GM12865 (cell line): ENCODE measurements at regions not wholly inside any gene's neighbourhood (a gene's known extent, or its start where the extent isn't known, plus 50 kb on each side); places are given as distances from the start of the nearest gene placed in this dataset.

Experiments
- DNase-seq: peaks from one replicate; pipeline ENCODE4 v3.0.0; 2010; ENCODE audit warnings: low read depth
- H3K4me3 ChIP-seq: 2 replicates; pipeline ENCODE4 v1.5.1; 2011; ENCODE audit warnings: mild to moderate bottlenecking, low read depth, low read length, control low read depth
- TF ChIP-seq, protein P1 (sequence below): IDR thresholded peaks from 2 replicates; pipeline ENCODE4 v1.5.1; 2011; ENCODE audit warnings: low read length, control low read depth, low read depth, inconsistent platforms; ENCODE audit not compliant: insufficient read depth; ENCODE audit errors: missing control alignments

DNA sequence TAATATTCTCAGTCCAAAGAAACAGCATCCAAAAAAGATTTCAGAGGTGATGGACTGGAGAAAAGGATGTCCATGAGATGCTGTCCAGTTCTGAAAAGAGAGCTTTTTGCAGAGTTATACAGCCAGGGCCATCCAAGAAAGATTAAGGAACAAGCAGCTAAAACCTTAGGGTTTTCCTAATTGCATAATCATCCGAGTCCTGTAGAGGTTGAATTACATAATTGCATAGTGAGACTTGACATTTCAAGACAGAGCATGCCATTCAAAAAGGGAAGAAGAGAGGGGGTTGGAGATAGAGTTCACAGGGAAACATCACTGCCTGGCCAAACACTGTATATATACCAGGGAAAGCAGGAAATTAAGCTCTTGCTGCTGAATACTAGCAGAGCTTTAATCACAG is 1729.2 kb upstream of the WWC1 start:
- TF ChIP-seq, protein P1, sequence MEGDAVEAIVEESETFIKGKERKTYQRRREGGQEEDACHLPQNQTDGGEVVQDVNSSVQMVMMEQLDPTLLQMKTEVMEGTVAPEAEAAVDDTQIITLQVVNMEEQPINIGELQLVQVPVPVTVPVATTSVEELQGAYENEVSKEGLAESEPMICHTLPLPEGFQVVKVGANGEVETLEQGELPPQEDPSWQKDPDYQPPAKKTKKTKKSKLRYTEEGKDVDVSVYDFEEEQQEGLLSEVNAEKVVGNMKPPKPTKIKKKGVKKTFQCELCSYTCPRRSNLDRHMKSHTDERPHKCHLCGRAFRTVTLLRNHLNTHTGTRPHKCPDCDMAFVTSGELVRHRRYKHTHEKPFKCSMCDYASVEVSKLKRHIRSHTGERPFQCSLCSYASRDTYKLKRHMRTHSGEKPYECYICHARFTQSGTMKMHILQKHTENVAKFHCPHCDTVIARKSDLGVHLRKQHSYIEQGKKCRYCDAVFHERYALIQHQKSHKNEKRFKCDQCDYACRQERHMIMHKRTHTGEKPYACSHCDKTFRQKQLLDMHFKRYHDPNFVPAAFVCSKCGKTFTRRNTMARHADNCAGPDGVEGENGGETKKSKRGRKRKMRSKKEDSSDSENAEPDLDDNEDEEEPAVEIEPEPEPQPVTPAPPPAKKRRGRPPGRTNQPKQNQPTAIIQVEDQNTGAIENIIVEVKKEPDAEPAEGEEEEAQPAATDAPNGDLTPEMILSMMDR = no peak

DNA sequence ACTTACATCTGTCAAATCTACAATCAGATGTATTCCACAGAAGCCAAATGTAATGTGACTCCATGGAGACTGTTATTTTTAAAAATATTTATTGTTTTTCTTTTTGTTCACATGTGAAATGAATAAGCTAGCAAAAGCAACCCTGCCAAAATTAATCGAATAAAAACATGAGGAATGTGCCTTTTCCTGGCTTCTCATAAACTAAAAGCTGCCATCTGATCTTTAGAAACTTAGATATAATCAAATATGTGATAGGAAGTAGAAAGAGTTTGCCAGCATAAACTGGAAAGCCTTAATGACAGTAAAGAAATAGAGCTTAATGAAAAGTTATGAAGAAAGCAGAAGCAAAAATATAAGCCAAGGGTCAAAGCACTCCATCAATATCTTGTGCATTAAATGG is 1724.7 kb upstream of the WWC1 start:
- no peak for DNase-seq
- H3K4me3 ChIP-seq = no peak overlapping the region
- TF ChIP-seq, protein P1 = no peak

More for the DNA sequence above, 1729.2 kb upstream of the WWC1 start:
- no peak overlapping the region for H3K4me3 ChIP-seq
- DNase-seq = no peak

DNA sequence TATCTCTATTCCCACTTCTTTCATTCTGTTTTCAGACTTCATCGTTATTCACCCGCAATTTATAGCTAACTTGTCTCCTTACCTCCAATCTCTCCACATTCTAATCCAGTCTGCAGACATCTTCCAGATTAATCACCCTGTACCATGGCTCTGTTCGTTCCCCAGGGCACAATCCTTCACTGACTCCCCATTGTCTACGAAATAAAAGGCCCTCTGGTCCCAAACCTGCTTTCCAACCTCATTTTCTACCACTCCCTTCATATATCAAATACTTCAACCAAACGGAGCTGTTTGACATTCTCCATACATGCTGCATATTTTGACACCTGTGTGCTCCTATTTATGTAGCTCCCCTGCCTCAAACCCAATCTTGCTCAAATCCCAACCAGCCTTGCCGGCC is 1720.6 kb upstream of the WWC1 start:
- TF ChIP-seq, protein P1 = no peak
- DNase-seq = no peak
- no peak overlapping the region for H3K4me3 ChIP-seq

DNA sequence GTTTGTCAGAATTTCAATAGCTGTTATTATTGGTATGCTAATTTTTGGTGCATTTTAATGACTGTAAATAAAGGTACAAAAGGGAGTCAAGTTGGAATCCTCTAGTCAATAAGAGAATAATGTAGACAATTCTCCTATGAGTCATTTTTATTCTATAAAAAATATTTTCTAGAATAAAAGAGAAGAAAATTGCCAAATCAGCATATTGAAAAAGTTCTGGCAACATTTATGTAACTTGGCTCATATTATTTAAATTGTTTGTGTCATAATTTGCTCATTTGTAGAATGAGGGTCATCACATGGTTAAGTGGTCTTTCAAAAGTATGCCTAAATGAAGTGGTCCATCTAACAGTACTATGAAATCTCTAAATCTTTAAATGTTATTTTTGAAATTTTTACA is 1719.8 kb upstream of the WWC1 start:
- H3K4me3 ChIP-seq = no peak overlapping the region
- DNase-seq = no peak
- TF ChIP-seq, protein P1 = no peak

DNA sequence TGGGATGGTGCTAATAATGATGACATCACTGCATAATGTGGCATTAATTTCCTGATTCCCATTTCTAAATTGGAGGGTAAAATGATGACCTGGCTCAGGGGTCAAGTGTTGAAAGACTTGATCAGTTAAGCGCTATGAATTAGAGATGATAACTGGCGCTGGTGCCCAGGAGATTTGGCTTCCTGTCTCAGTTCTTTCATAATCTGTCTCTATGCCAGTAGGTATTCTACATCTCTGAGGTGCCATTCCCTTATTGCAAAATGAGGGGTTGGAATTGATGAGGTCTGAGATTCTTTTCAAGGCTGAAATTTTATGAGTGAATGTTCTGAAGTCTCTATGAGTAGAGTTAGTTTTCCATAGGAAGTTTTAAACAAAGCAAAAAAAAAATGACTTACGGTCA is 1715.1 kb upstream of the WWC1 start:
- TF ChIP-seq, protein P1 = no peak
- no peak overlapping the region for H3K4me3 ChIP-seq

DNA sequence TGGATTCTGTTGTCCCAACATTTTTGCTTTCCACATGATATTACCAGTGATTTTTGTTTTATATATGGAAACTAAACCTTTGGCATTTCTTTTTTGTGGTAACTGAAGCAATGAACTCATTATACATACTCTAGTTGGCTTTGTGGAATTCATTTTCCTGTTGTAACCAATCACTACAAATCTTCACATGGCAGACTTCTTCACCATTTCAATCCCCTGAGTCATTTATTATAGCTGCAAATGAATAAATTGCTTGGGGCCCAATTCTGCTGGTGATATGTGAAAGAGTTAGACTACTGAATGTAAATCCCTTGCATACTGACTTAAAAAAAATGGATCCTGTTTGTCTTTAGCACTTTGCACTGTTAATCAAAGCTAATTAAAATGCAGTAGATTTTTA is 1709.6 kb upstream of the WWC1 start:
- H3K4me3 ChIP-seq = no peak overlapping the region
- DNase-seq = no peak
- TF ChIP-seq, protein P1 = no peak

More for the DNA sequence above, 1715.1 kb upstream of the WWC1 start:
- DNase-seq = no peak

DNA sequence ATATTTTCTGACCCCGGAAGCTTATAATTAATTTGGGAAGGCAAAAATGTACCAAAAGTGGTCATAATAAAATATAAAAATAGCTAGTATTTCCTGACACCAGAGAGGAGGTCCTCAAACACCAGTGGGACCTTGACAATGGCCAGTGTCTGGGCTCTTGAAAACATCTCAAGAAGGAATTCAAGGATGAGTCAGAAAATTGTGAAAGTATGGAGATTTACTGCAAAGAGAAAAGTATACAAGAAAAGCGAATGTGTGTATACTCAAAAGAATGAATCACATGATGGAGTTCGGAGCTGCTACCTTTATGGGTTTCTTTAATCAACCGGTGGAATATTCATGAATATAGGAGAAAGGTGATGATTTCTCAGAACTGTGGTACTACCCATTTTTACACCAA is 1709.0 kb upstream of the WWC1 start:
- DNase-seq = no peak
- H3K4me3 ChIP-seq = no peak overlapping the region
- TF ChIP-seq, protein P1 = no peak
